ENCODE measurements at regions not wholly inside any gene's neighbourhood (a gene's known extent, or its start where the extent isn't known, plus 50 kb on each side); places are given as distances from the start of the nearest gene placed in this dataset.

DNA sequence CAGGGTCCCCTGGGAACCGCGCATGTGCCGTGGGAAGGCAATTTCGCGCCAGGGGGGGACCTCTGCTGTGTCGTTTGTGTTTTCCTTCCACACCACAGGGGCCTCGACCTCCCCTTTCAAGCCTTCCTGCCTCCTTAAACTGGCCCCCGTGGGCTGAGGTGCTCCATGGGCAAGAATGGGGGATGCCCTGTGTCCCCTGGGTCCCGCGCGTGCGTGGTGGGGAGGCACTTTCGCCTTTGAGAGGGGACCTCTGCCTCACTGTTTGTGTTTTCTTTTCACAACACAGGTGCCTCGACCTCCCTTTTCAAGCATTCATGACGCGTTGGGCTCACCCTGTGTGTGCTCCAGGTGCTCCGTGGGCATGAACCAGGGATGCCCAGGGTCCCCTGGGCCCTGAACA lies 348.8 kb downstream of the ALG10 start:
- no peak for TF ChIP-seq POLR2A (IDR thresholded peaks at IDR 0.05)
- TF ChIP-seq CTCF (IDR thresholded peaks at IDR 0.05) = no peak
